Stimulated activated effector memory CD8-positive, alpha-beta T cell treated with anti-CD3 and anti-CD28 coated beads, Interleukin-12 subunit alpha, Interleukin-12 subunit beta, amount 100 ng/mL, for 72 hours (primary cell): ENCODE measurements at regions not wholly inside any gene's neighbourhood (a gene's known extent, or its start where the extent isn't known, plus 50 kb on each side); places are given as distances from the start of the nearest gene placed in this dataset.
"Not testable (repeated sequence)": the region's sequence is repeated elsewhere in the genome, so short reads cannot be mapped to it uniquely, and the experiment has no call there.

Source experiments
- ATAC-seq: fragments of 150-1000 bp; cut with Tn5 transposase; 2 replicates; pipeline ENCODE4 v1.10.0; 2021
- DNase-seq, 2 donors: peaks; one replicate each; pipeline ENCODE4 v3.0.0; 2021 to 2022; ENCODE audit warnings: low spot score in 2 of 2
- H3K27ac Mint-ChIP-seq: one replicate; pipeline ENCODE4 v1.8.0; 2022; ENCODE audit warnings: mild to moderate bottlenecking, mixed read lengths
- H3K36me3 Mint-ChIP-seq: one replicate; pipeline ENCODE4 v1.8.0; 2022; ENCODE audit warnings: mild to moderate bottlenecking, mixed read lengths
- H3K4me1 Mint-ChIP-seq: one replicate; pipeline ENCODE4 v1.8.0; 2022; ENCODE audit warnings: mixed read lengths
- H3K4me3 Mint-ChIP-seq: one replicate; pipeline ENCODE4 v1.8.0; 2022; ENCODE audit warnings: mild to moderate bottlenecking, mixed read lengths
- H3K9me3 Mint-ChIP-seq: one replicate; pipeline ENCODE4 v1.8.0; 2022; ENCODE audit warnings: mixed read lengths

- Mint-ChIP-seq H3K9me3 (peaks cover 49% of the 10 kb centered on the region), H3K4me1 (peaks cover 18% of the 10 kb centered on the region)
- not testable (repeated sequence) for ATAC-seq, H3K27ac Mint-ChIP-seq, DNase-seq, H3K36me3 Mint-ChIP-seq, H3K4me3 Mint-ChIP-seq
Measured at GRCh38 chr4:49117951-49118350, 131.9 kb downstream of the CWH43 start.

- H3K9me3 Mint-ChIP-seq, result peaks cover 49% of the 10 kb centered on the region
- H3K4me1 Mint-ChIP-seq, result peaks cover 18% of the 10 kb centered on the region
- not testable (repeated sequence) for H3K36me3 Mint-ChIP-seq, H3K4me3 Mint-ChIP-seq, DNase-seq, H3K27ac Mint-ChIP-seq
- ATAC-seq, result peak; percentile 77
Measured at GRCh38 chr4:49118379-49119212, 132.5 kb downstream of the CWH43 start.

GRCh38 chr4:49119345-49119744 is 133.3 kb downstream of the CWH43 start:
- Mint-ChIP-seq H3K4me1 (peaks cover 18% of the 10 kb centered on the region), H3K9me3 (peaks cover 48% of the 10 kb centered on the region)
- ATAC-seq, result peak; percentile 22
- not testable (repeated sequence) for H3K27ac Mint-ChIP-seq, DNase-seq, H3K4me3 Mint-ChIP-seq, H3K36me3 Mint-ChIP-seq

- DNase-seq (peak in 1 of 2 donors; percentile 57), ATAC-seq (peak; percentile 3)
- peaks cover 18% of the 10 kb centered on the region for H3K4me1 Mint-ChIP-seq
- not testable (repeated sequence) for H3K4me3 Mint-ChIP-seq, H3K27ac Mint-ChIP-seq, H3K36me3 Mint-ChIP-seq
- H3K9me3 Mint-ChIP-seq, result peaks cover 43% of the 10 kb centered on the region
Measured at GRCh38 chr4:49120042-49120779, 134.1 kb downstream of the CWH43 start.

GRCh38 chr4:49120804-49121203 is 134.7 kb downstream of the CWH43 start:
- peaks cover 42% of the 10 kb centered on the region for H3K9me3 Mint-ChIP-seq
- DNase-seq, H3K4me3 Mint-ChIP-seq, H3K36me3 Mint-ChIP-seq, H3K27ac Mint-ChIP-seq: not testable (repeated sequence)
- ATAC-seq, result peak; percentile 52
- H3K4me1 Mint-ChIP-seq, result peaks cover 18% of the 10 kb centered on the region

GRCh38 chr4:49126443-49126842 is 140.4 kb downstream of the CWH43 start:
- H3K4me1 Mint-ChIP-seq, H3K4me3 Mint-ChIP-seq, H3K36me3 Mint-ChIP-seq, ATAC-seq, H3K27ac Mint-ChIP-seq, H3K9me3 Mint-ChIP-seq, DNase-seq: not testable (repeated sequence)

GRCh38 chr4:49126858-49127257 is 140.8 kb downstream of the CWH43 start:
- not testable (repeated sequence) for H3K27ac Mint-ChIP-seq, H3K9me3 Mint-ChIP-seq, DNase-seq, H3K4me3 Mint-ChIP-seq, H3K36me3 Mint-ChIP-seq, ATAC-seq, H3K4me1 Mint-ChIP-seq

GRCh38 chr4:49129385-49129784 is 143.3 kb downstream of the CWH43 start:
- not testable (repeated sequence) for H3K4me3 Mint-ChIP-seq, ATAC-seq, H3K36me3 Mint-ChIP-seq, DNase-seq, H3K4me1 Mint-ChIP-seq, H3K27ac Mint-ChIP-seq, H3K9me3 Mint-ChIP-seq

GRCh38 chr4:49129870-49130269 is 143.8 kb downstream of the CWH43 start:
- H3K4me3 Mint-ChIP-seq, result not testable (repeated sequence)
- peak; percentile 52 for ATAC-seq

GRCh38 chr4:49130724-49131123 is 144.6 kb downstream of the CWH43 start:
- not testable (repeated sequence) for H3K9me3 Mint-ChIP-seq, H3K36me3 Mint-ChIP-seq, H3K4me1 Mint-ChIP-seq, H3K27ac Mint-ChIP-seq, DNase-seq, ATAC-seq, H3K4me3 Mint-ChIP-seq

More at GRCh38 chr4:49129870-49130269, 143.8 kb downstream of the CWH43 start:
- not testable (repeated sequence) for DNase-seq, H3K4me1 Mint-ChIP-seq, H3K27ac Mint-ChIP-seq, H3K36me3 Mint-ChIP-seq, H3K9me3 Mint-ChIP-seq

GRCh38 chr4:49137043-49137442 is 151.0 kb downstream of the CWH43 start:
- not testable (repeated sequence) for H3K36me3 Mint-ChIP-seq, H3K4me3 Mint-ChIP-seq, H3K27ac Mint-ChIP-seq, DNase-seq
- H3K9me3 Mint-ChIP-seq, result peaks cover 19% of the 10 kb centered on the region
- peaks cover 12% of the 10 kb centered on the region for H3K4me1 Mint-ChIP-seq
- peak; percentile 74 for ATAC-seq

GRCh38 chr4:49137961-49138360 is 151.9 kb downstream of the CWH43 start:
- H3K4me3 Mint-ChIP-seq, H3K27ac Mint-ChIP-seq, ATAC-seq, DNase-seq, H3K36me3 Mint-ChIP-seq: not testable (repeated sequence)
- Mint-ChIP-seq H3K9me3 (peaks cover 21% of the 10 kb centered on the region), H3K4me1 (peaks cover 12% of the 10 kb centered on the region)

- not testable (repeated sequence) for H3K36me3 Mint-ChIP-seq, DNase-seq, H3K4me3 Mint-ChIP-seq, ATAC-seq, H3K27ac Mint-ChIP-seq
- H3K9me3 Mint-ChIP-seq, result peaks cover 25% of the 10 kb centered on the region
- peaks cover 12% of the 10 kb centered on the region for H3K4me1 Mint-ChIP-seq
Measured at GRCh38 chr4:49138818-49139217, 152.7 kb downstream of the CWH43 start.

- H3K9me3 Mint-ChIP-seq, result peaks cover 30% of the 10 kb centered on the region
- H3K36me3 Mint-ChIP-seq, H3K4me3 Mint-ChIP-seq, DNase-seq, H3K27ac Mint-ChIP-seq: not testable (repeated sequence)
- peaks cover 12% of the 10 kb centered on the region for H3K4me1 Mint-ChIP-seq
- peak; percentile 71 for ATAC-seq
Measured at GRCh38 chr4:49139513-49139912, 153.4 kb downstream of the CWH43 start.

- H3K27ac Mint-ChIP-seq, DNase-seq, H3K4me3 Mint-ChIP-seq, H3K36me3 Mint-ChIP-seq, ATAC-seq: not testable (repeated sequence)
- H3K9me3 Mint-ChIP-seq, result peaks cover 35% of the 10 kb centered on the region
- peaks cover 12% of the 10 kb centered on the region for H3K4me1 Mint-ChIP-seq
Measured at GRCh38 chr4:49140351-49140750, 154.3 kb downstream of the CWH43 start.
